ENCODE measurements at regions not wholly inside any gene's neighbourhood (a gene's known extent, or its start where the extent isn't known, plus 50 kb on each side); places are given as distances from the start of the nearest gene placed in this dataset.
A peak's percentile ranks its signal among the peaks of the same experiment; 100 is the strongest.

DNA sequence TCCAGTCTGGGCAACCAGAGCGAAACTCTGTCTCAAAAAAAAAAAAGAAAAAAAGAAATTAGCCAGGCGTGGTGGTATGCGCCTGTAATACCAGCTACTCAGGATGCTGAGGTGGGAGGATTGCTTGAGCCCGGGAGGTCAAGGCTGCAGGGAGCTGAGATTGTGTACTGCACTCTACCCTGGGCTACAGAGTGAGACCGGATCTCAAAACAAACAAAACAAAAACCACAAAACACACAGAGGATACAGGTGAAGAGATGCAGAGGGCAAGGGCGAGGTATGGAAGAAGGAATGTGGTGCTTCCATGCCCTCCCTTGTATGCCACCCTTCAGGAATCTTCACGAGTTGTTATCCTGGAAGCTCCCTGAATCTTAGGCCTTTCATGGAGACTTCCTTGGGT, 68.5 kb downstream of the NDUFS5 start:
- Histone ChIP-seq H3K9ac (ENCODE audit: insufficient read length) (no peak overlapping the region), H3K9me3 (ENCODE audit: low read depth, low read length) (no peaks in the 10 kb centered on the region), H3K4me3 (no peak overlapping the region), H3K36me3 (ENCODE audit: insufficient read depth, low read length) (no peaks in the 10 kb centered on the region), H3K27ac (no peak overlapping the region)
- TF ChIP-seq EZH2 (IDR thresholded peaks at IDR 0.05) (no peak), POLR2AphosphoS5 (IDR thresholded peaks at IDR 0.05; ENCODE audit: borderline replicate concordance, low read depth, low read length) (no peak), FOXP2 (optimal IDR thresholded peaks at IDR 0.05; ENCODE audit: control extremely low read depth, extremely low read length, insufficient read depth) (no peak)
- DNase-seq (ENCODE audit: low read depth, low spot score): no peak

DNA sequence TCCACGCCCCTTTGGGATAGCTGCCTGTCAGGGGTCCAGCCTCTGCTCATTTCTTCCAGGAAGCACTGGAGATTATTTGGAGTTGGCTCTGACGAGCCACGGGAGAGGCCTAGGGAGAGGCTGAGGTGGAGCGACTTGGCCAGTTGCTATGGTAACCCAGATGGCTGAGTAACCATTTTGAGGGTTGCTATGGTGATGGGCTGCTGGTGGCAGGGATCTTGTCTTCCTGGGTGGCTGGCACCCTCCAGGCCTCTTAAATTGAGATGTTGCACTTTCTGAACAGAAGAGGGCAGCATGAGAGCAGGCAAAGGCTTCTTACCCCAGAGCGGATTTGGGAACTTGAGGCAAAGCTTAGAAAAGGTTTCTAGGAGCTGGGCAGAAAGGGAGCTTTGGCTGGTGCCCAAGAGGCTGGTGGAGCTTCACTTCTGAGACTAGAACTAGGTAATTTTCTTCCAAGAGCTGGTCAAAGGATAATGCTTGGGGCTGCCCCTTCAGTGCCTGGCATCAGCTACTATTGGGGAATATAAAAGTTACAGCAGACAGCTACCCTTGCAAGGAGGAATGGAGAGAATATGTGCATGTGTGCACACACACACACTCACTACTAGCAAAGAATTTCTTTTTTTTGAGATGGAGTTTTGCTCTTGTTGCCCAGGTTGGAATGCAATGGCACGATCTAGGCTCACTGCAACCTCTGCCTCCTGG, 72.5 kb downstream of the NDUFS5 start:
- Histone ChIP-seq H3K4me3 (no peak overlapping the region), H3K27ac (no peak overlapping the region), H3K9me3 (ENCODE audit: low read depth, low read length) (no peaks in the 10 kb centered on the region), H3K36me3 (ENCODE audit: insufficient read depth, low read length) (no peaks in the 10 kb centered on the region), H3K9ac (ENCODE audit: insufficient read length) (no peak overlapping the region)
- TF ChIP-seq POLR2AphosphoS5 (IDR thresholded peaks at IDR 0.05; ENCODE audit: borderline replicate concordance, low read depth, low read length) (no peak), FOXP2 (optimal IDR thresholded peaks at IDR 0.05; ENCODE audit: control extremely low read depth, extremely low read length, insufficient read depth) (peak; percentile 36)
- peak; percentile 85 for DNase-seq (ENCODE audit: low read depth, low spot score)

DNA sequence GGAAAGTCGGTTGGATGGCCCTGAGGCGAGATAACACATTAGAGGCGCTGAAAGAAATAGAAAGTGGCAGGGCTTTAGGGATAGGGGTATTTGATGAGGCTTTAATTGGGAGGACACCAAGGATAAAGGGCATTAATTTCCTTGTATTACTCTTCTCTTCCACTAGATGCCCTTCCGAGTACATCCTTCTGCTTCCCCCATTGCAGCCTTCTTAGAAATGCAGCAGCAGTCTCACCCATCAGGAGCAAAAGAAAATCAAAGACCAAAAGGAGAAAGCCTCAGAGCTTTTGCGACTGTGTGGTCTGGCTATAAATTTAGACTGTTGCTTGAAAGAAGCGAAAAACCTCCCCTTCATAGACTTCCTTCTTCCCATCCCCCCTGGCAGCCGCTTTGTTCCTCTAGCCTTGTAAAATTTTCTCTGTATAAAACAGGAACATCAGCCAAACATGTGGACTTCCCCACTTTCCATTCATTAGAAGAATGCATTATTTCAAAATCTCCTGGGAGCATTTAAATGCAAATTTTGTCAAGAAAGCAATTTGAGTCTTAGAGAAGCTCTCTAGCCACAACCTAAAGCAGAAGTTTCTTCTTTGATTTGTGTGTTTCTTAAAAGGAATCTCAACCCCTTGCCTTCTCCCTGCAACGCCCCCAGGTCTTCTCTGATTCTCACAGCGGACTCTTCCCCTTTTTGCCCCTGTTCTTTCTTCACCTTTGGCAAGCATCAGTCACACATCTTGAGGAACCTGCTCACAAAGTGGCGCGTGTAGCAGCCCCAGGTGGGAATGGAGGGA, 76.6 kb downstream of the NDUFS5 start:
- Histone ChIP-seq H3K4me3 (peak overlapping the region; percentile 70), H3K9me3 (ENCODE audit: low read depth, low read length) (no peaks in the 10 kb centered on the region), H3K27ac (peak overlapping the region; percentile 75), H3K36me3 (ENCODE audit: insufficient read depth, low read length) (no peaks in the 10 kb centered on the region), H3K9ac (ENCODE audit: insufficient read length) (no peak overlapping the region)
- TF ChIP-seq EZH2 (IDR thresholded peaks at IDR 0.05) (no peak), POLR2AphosphoS5 (IDR thresholded peaks at IDR 0.05; ENCODE audit: borderline replicate concordance, low read depth, low read length) (peak; percentile 57; the same call in 1 of the 2 replicates)
- DNase-seq (ENCODE audit: low read depth, low spot score): peak; percentile 99

DNA sequence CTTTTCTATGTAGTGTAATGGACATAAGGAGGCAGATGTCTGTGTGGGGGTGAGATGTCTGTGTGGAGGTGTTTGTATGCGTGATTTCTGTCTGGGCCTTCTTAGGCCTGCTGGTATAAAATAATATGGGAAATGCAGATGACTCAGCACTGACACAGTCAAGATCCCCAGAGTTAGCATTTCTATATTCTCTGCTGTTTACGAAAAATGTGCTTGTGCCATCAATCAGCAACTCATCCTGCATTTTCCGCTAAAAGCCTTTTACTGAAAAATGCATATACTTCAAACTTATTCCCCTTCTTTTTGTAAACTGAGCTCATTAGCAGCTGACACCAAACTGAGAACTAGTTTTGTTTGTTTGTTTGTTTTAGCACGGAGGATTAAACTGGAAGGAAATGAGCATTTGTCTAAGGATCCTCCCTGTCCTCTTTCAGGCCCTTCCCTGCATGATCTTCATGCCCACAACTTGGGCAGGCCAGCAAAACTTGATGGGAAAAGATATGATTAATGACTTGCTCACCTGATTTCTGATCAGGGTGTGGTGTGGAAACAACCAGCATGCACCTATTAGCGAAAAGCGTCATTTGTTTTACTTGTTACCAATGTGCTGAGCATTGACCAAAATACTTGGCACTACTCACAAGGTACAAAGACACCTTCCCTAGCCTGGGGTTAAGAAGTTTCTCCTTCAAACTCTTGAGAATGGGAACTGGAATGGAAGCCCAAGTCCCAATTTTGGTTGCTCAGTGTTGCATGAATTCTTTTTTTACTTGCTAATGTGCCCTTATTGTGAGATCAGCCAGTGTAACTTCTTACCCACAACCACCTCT, 77.4 kb downstream of the NDUFS5 start:
- TF ChIP-seq EZH2 (IDR thresholded peaks at IDR 0.05) (no peak), POLR2AphosphoS5 (IDR thresholded peaks at IDR 0.05; ENCODE audit: borderline replicate concordance, low read depth, low read length) (no peak), FOXP2 (optimal IDR thresholded peaks at IDR 0.05; ENCODE audit: control extremely low read depth, extremely low read length, insufficient read depth) (no peak)
- DNase-seq (ENCODE audit: low read depth, low spot score): no peak
- H3K9me3 ChIP-seq (ENCODE audit: low read depth, low read length): no peaks in the 10 kb centered on the region
- no peak overlapping the region for H3K9ac ChIP-seq (ENCODE audit: insufficient read length)
- H3K27ac ChIP-seq: peak overlapping the region; percentile 75
- H3K36me3 ChIP-seq (ENCODE audit: insufficient read depth, low read length): no peaks in the 10 kb centered on the region
- H3K4me3 ChIP-seq: peak overlapping the region; percentile 70

DNA sequence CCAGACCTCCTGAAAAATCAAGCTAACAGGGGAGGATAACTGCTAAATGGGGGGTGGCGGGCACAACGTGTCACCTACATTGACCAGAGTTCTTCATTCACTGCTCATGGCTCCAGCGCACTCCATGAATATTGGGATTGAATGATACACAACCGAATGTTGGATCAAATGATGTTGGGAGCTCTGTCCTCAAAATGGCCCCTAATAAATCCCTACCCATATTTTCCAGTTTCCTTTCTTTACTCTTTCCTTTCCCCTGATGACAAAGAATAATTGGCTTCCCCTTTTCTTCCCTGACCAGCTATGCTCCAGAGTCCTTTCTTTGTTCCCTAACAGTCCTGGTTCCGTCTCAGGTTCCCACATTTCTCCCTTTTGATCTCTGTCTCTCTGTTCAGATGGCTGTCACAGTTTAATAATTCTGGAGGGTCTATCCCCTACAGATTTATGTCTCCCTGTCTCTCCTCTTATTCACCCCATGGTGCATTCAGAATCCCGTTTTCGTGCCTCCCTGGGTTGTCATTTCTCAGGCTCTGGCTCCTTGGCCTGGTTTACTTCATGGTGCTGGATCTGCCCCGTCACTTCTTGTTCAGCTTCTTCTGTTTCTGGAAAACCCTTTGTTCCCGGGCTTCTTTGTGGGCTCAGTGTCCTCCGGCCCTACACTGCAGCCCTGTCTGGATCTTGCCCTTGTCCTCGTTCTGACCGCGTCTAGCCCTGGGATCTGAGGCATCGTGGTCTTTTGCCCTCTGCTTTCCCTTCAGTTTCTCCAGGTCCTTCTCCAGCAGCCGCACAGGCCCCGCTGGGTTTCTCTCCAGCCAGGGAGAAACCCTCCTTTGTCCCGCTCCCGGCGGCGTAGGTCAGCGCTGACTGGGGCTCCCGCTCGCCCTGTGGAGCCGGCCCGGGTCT, 78.3 kb downstream of the NDUFS5 start:
- no peak overlapping the region for H3K4me3 ChIP-seq

DNA sequence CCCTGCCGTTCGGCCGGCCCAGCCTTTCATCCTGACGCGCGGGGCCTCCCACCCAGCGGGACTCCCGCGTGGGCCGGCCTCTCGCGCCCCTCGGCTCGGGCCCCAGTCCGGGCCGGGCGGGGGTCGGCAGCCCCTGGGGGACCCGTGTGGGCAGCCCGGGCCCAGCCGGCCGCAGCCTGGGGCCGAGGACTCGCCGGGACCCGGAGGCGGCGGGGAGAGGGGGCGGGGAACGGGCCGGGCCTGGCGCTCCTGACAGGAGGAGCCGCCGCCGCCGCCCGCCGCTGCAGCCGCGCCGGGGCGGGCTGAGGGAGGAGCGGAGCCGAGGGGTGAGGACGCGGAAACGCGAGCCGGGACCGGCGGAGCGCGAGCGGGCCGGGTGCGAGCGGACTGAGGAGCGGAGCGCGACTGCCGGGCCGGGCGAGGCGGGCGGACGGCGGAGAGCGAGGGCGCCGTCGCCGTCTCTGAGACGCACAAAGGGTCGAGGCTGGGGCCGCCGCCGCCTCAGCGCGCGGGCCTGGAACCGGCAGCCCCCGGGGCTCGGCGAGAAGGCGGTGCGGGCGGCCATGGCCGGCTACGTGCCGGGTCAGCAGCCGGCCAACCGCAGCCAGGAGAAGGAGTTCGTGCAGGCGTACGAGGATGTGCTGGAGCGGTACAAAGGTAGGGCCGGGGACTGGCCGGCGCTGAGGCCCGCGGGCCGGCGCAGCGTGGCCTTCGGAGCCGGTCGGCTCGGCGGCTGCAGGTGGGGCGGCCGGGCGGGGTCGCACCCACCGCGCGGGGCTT, 79.1 kb downstream of the NDUFS5 start:
- H3K4me3 ChIP-seq: peak overlapping the region; percentile 85
- H3K27ac ChIP-seq: no peak overlapping the region
- H3K36me3 ChIP-seq (ENCODE audit: insufficient read depth, low read length): no peaks in the 10 kb centered on the region
- H3K9ac ChIP-seq (ENCODE audit: insufficient read length): peak overlapping the region; percentile 60
- no peak for DNase-seq (ENCODE audit: low read depth, low spot score)
- TF ChIP-seq EZH2 (IDR thresholded peaks at IDR 0.05) (no peak), FOXP2 (optimal IDR thresholded peaks at IDR 0.05; ENCODE audit: control extremely low read depth, extremely low read length, insufficient read depth) (no peak), POLR2AphosphoS5 (IDR thresholded peaks at IDR 0.05; ENCODE audit: borderline replicate concordance, low read depth, low read length) (no peak)
- no peaks in the 10 kb centered on the region for H3K9me3 ChIP-seq (ENCODE audit: low read depth, low read length)

More for the DNA sequence above, 78.3 kb downstream of the NDUFS5 start:
- Histone ChIP-seq H3K27ac (no peak overlapping the region), H3K9ac (ENCODE audit: insufficient read length) (no peak overlapping the region), H3K36me3 (ENCODE audit: insufficient read depth, low read length) (no peaks in the 10 kb centered on the region), H3K9me3 (ENCODE audit: low read depth, low read length) (no peaks in the 10 kb centered on the region)
- TF ChIP-seq POLR2AphosphoS5 (IDR thresholded peaks at IDR 0.05; ENCODE audit: borderline replicate concordance, low read depth, low read length): no peak
- no peak for TF ChIP-seq FOXP2 (optimal IDR thresholded peaks at IDR 0.05; ENCODE audit: control extremely low read depth, extremely low read length, insufficient read depth)
- TF ChIP-seq EZH2 (IDR thresholded peaks at IDR 0.05): no peak
- DNase-seq (ENCODE audit: low read depth, low spot score): no peak
